LNCAP (cell line): ENCODE measurements at regions not wholly inside any gene's neighbourhood (a gene's known extent, or its start where the extent isn't known, plus 50 kb on each side); places are given as distances from the start of the nearest gene placed in this dataset.

Source experiments
- TF ChIP-seq, protein P1 (sequence below): fragments of 450-650 bp; IDR thresholded peaks from 2 replicates; pipeline ENCODE4 v1.5.1; 2017; ENCODE audit warnings: mild to moderate bottlenecking

GRCh38 chr12:28032811-28033537 lies 60.4 kb upstream of the PTHLH start:
- TF ChIP-seq, protein P1, sequence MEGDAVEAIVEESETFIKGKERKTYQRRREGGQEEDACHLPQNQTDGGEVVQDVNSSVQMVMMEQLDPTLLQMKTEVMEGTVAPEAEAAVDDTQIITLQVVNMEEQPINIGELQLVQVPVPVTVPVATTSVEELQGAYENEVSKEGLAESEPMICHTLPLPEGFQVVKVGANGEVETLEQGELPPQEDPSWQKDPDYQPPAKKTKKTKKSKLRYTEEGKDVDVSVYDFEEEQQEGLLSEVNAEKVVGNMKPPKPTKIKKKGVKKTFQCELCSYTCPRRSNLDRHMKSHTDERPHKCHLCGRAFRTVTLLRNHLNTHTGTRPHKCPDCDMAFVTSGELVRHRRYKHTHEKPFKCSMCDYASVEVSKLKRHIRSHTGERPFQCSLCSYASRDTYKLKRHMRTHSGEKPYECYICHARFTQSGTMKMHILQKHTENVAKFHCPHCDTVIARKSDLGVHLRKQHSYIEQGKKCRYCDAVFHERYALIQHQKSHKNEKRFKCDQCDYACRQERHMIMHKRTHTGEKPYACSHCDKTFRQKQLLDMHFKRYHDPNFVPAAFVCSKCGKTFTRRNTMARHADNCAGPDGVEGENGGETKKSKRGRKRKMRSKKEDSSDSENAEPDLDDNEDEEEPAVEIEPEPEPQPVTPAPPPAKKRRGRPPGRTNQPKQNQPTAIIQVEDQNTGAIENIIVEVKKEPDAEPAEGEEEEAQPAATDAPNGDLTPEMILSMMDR, result no peak

- TF ChIP-seq, protein P1, result no peak
Observed at GRCh38 chr12:28033538-28033915, 61.0 kb upstream of the PTHLH start.

DNA sequence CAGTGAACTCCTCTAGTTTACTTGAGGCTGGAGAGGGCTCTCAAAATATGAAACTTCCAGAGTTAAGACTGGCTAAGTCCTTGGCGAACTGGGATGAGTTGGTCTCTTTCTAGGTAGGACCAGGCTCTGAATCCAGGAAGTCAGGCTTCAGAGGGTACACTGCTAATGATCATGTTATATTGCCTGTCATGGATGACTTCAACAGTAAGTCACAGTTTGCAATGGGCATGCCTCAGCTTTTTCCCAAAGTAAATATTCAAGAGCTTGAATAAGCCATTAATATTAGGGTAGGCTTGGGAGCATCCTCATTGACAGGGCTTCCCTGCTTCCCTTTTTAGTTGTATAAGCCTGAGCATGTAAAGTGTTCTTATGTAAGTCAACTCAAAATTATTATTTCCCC lies 61.7 kb upstream of the PTHLH start:
- TF ChIP-seq, protein P1, result no peak

DNA sequence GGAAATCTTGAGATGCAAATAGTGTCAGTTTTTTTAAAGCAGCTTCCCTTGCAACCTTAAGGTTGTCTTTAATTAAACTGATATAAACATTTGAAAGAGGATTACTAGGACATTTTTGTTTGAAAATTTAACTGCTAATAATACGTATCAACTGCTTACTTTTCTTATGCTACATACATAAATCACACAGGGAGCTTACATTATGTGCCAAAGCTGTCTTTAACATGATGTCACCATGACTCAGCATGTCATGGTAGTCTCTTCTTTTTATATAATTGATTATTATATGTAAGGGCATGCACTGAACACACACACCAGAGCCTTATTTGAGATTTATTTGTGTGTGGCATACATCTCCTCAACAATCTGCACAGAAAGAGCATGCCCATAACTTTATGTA lies 63.0 kb upstream of the PTHLH start:
- TF ChIP-seq, protein P1, result no peak

DNA sequence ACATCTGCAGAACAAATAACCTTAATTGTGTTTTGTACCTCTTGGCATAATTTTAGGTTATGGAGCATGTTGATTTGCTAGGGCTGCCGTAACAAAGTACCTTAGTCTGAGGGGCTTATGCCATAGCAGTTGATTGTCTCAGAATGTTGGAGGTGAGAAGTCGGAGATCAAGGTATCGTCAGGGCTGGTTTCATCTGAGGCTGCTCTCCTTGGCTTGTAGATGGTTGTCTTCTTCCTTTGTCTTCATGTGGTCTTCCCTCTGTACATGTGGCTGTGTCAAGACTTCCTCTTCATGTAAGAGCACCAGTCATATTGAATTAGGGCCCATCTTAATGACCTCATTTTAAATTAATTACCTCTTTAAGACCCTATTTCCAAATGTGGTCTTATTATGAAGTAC lies 64.4 kb upstream of the PTHLH start:
- TF ChIP-seq, protein P1, result no peak

DNA sequence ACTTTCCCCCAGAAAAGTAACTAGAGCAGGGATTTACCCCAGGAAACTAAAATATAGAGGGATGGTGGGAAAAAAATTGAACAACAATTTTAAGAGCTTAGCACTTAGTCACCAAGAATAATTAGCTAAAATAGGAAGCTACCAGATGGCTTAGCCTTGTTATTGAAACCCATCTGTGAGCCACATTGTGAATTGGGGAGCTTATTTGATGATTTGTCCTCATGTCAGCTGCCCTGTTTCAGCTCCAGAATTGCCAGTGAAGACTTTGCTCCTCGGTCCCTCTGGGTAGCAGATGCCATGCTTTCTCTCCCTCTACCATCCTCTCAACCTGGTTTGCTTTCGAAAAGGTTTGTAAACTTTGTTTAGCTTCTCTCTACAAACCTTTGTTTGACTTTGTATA lies 67.7 kb upstream of the PTHLH start:
- TF ChIP-seq, protein P1, result no peak

DNA sequence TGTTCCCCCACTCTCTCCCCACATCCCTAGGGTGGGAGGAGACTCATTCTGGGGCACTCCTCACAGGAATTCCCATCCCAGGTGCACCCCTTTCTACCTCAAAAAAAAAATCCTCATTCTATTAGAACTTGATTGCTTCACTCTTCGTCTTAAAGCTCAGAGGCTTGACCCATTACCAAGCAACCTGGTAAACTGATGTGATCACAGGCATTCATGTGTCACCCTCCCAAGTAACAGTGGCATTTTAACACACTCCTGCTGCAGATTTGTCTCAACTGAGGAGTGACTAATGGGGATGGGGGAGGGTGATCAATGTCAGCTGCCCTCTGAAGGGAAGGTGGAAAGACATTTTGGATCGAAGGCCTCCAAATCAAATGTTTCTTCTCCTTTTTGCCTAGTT lies 78.1 kb upstream of the PTHLH start:
- TF ChIP-seq, protein P1, result no peak
